ENCODE measurements at regions not wholly inside any gene's neighbourhood (a gene's known extent, or its start where the extent isn't known, plus 50 kb on each side); places are given as distances from the start of the nearest gene placed in this dataset.

DNA sequence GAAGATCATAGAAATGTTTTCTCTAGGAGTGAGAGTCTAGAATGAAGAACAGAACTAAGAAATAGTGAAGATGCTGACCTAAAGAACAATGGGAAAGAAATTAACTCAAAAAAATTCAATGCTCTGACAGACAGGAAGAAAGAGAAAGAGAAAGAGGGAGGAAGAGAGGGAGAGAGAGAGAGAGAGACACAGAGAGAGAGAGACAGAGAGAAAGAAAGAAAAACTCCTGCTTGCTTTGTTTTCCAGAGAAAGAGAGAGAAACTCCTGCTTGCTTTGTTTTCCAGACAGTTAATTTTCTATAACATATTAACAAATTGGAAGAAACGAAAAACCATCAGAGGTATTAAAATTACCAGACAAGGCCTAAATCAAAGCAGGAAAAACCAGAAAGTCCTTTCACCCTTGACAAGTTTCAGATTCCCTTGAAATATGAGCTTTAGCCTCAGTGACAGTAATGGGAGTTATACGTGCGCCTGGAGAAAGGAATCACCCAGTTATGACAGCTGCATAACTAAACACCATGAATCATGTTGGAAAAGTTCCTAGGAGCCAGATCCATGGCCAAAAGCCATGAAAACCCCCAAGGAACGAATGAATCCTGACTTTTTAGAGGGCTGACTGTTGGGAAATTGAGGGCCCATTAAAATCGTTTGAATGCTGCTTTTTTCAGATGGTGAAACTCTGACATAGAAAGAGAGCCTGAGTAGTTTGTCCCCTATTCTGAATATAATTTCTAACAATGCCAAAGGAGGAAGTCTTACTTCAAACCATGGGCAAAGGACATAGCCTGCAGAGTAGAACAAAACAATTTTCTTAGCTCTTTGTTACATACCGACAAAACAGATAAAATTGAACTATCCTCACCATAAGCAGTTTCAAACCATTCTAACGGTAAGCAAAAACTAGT lies 228.6 kb upstream of the CHST9 start:
- no peak for DNase-seq
- Histone ChIP-seq H3K4me3 (ENCODE audit: low read depth, low read length) (no peak overlapping the region), H3K36me3 (ENCODE audit: control insufficient read depth, insufficient read depth, low read length) (no peaks in the 10 kb centered on the region), H3K9me3 (ENCODE audit: control insufficient read depth in 2 of 2, low read length in 2 of 2) (no peaks in the 10 kb centered on the region), H3K4me1 (ENCODE audit: control insufficient read depth, insufficient read depth, low read length, poor library complexity, severe bottlenecking) (no peaks in the 10 kb centered on the region), H3K27ac (ENCODE audit: insufficient read depth, low read length, poor library complexity, severe bottlenecking) (no peak overlapping the region), H3K27me3 (ENCODE audit: control insufficient read depth, insufficient read depth, low read length) (no peaks in the 10 kb centered on the region)
- Mint-ChIP-seq H3K9me3 (peaks cover 3 to 31% (median 6%) of the 10 kb centered on the region in 7 donors), H3K27me3 (no peaks in the 10 kb centered on the region), H3K27ac (no peak overlapping the region), H3K4me1 (no peaks in the 10 kb centered on the region), H3K36me3 (no peaks in the 10 kb centered on the region), H3K4me3 (no peak overlapping the region)
- no peak for ATAC-seq (ENCODE audit: low read depth in 2 of 2)

DNA sequence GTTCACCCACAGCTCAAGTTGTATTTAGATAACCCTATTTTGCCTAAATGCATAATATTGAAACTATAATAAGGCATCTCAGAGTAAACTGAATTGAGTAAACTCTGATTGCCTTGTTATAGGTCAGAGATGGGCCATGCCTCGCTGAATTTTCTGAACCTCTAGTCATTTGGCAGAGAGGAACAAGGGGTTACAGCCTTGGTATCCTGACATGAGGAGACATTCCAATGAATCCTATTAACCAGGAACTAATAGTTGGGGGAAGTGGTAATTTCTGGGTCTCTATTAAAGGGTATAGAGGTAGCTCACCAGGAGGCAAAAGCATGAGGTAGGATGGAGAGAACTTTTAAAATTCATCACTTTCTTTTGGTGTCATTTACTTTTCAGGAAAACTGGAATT lies 227.4 kb upstream of the CHST9 start:
- Mint-ChIP-seq H3K36me3 (no peaks in the 10 kb centered on the region), H3K4me1 (no peaks in the 10 kb centered on the region), H3K4me3 (no peak overlapping the region), H3K27ac (no peak overlapping the region), H3K27me3 (no peaks in the 10 kb centered on the region), H3K9me3 (peaks cover 2 to 31% (median 5%) of the 10 kb centered on the region in 7 donors)
- DNase-seq (no peak), ATAC-seq (ENCODE audit: low read depth in 2 of 2) (no peak)
- no peaks in the 10 kb centered on the region for H3K4me1 ChIP-seq (ENCODE audit: control insufficient read depth, insufficient read depth, low read length, poor library complexity, severe bottlenecking)
- H3K27ac ChIP-seq (ENCODE audit: insufficient read depth, low read length, poor library complexity, severe bottlenecking), result no peak overlapping the region
- H3K9me3 ChIP-seq (ENCODE audit: control insufficient read depth in 2 of 2, low read length in 2 of 2), result no peaks in the 10 kb centered on the region
- H3K4me3 ChIP-seq (ENCODE audit: low read depth, low read length), result no peak overlapping the region
- H3K36me3 ChIP-seq (ENCODE audit: control insufficient read depth, insufficient read depth, low read length), result no peaks in the 10 kb centered on the region
- H3K27me3 ChIP-seq (ENCODE audit: control insufficient read depth, insufficient read depth, low read length), result no peaks in the 10 kb centered on the region

- no peak overlapping the region for H3K27ac ChIP-seq (ENCODE audit: insufficient read depth, low read length, poor library complexity, severe bottlenecking)
These were observed 226.8 kb upstream of the CHST9 start for GRCh38 chr18:27411911-27412310.

DNA sequence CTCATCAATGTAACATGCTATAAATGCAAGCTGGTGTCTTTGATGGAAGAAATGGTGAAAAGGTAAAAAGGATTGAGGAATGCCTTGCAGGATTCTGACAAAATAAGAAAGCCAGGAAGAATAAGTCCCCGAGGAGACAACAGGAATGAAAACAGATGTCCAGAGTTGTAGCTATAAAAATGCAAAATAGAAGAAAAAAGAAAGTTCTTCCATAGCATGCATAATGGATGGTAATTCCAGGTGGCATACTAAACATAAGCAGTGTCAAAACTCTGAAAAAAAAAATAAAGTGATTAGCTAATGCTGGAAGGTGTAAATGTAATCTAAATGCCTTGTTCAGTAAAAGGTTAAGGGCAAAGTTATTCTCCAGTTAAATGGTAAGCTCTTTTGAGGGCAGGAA lies 225.9 kb upstream of the CHST9 start:
- Histone ChIP-seq H3K4me1 (ENCODE audit: control insufficient read depth, insufficient read depth, low read length, poor library complexity, severe bottlenecking) (no peaks in the 10 kb centered on the region), H3K36me3 (ENCODE audit: control insufficient read depth, insufficient read depth, low read length) (no peaks in the 10 kb centered on the region), H3K4me3 (ENCODE audit: low read depth, low read length) (no peak overlapping the region), H3K27me3 (ENCODE audit: control insufficient read depth, insufficient read depth, low read length) (no peaks in the 10 kb centered on the region), H3K27ac (ENCODE audit: insufficient read depth, low read length, poor library complexity, severe bottlenecking) (no peak overlapping the region), H3K9me3 (ENCODE audit: control insufficient read depth in 2 of 2, low read length in 2 of 2) (no peaks in the 10 kb centered on the region)
- ATAC-seq (ENCODE audit: low read depth in 2 of 2) (no peak), DNase-seq (no peak)
- no peaks in the 10 kb centered on the region for H3K36me3 Mint-ChIP-seq
- H3K9me3 Mint-ChIP-seq, result peaks cover 0 to 28% (median 3%) of the 10 kb centered on the region in 7 donors
- H3K27ac Mint-ChIP-seq, result no peak overlapping the region
- no peaks in the 10 kb centered on the region for H3K27me3 Mint-ChIP-seq
- no peaks in the 10 kb centered on the region for H3K4me1 Mint-ChIP-seq
- no peak overlapping the region for H3K4me3 Mint-ChIP-seq

More at GRCh38 chr18:27411911-27412310, 226.8 kb upstream of the CHST9 start:
- no peak overlapping the region for H3K27ac Mint-ChIP-seq
- no peaks in the 10 kb centered on the region for H3K36me3 Mint-ChIP-seq
- no peaks in the 10 kb centered on the region for H3K4me1 ChIP-seq (ENCODE audit: control insufficient read depth, insufficient read depth, low read length, poor library complexity, severe bottlenecking)
- no peak for DNase-seq
- no peaks in the 10 kb centered on the region for H3K27me3 ChIP-seq (ENCODE audit: control insufficient read depth, insufficient read depth, low read length)
- no peak for ATAC-seq (ENCODE audit: low read depth in 2 of 2)
- H3K9me3 ChIP-seq (ENCODE audit: control insufficient read depth in 2 of 2, low read length in 2 of 2), result no peaks in the 10 kb centered on the region
- no peak overlapping the region for H3K4me3 ChIP-seq (ENCODE audit: low read depth, low read length)
- no peak overlapping the region for H3K4me3 Mint-ChIP-seq
- H3K27me3 Mint-ChIP-seq, result no peaks in the 10 kb centered on the region
- H3K4me1 Mint-ChIP-seq, result no peaks in the 10 kb centered on the region
- peaks cover 2 to 31% (median 4%) of the 10 kb centered on the region in 7 donors for H3K9me3 Mint-ChIP-seq
- no peaks in the 10 kb centered on the region for H3K36me3 ChIP-seq (ENCODE audit: control insufficient read depth, insufficient read depth, low read length)

DNA sequence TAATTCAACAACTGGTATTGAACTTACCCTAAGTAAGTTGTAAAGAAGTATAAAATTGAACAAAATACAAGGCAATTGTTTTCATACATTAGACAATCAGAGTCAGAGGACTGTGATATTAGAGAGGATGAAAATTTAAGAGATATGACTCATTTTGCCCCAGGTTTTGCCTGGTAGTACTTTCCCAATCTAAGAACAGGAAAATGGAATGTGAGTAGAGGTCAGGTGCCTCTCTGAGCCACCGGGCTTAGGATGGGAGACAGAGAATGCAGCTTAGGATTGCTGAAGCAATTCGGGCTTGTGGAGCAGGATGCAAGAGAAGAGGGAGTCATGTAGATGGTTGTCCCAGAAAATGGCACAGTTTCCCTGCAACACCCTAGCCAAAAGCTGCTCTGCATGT lies 219.7 kb upstream of the CHST9 start:
- no peak for ATAC-seq (ENCODE audit: low read depth in 2 of 2)
- Mint-ChIP-seq H3K27me3 (no peaks in the 10 kb centered on the region), H3K27ac (no peak overlapping the region), H3K4me3 (no peak overlapping the region), H3K4me1 (no peaks in the 10 kb centered on the region), H3K36me3 (no peaks in the 10 kb centered on the region), H3K9me3 (peaks cover 0 to 16% (median 2%) of the 10 kb centered on the region in 7 donors)
- Histone ChIP-seq H3K4me1 (ENCODE audit: control insufficient read depth, insufficient read depth, low read length, poor library complexity, severe bottlenecking) (no peaks in the 10 kb centered on the region), H3K27me3 (ENCODE audit: control insufficient read depth, insufficient read depth, low read length) (no peaks in the 10 kb centered on the region), H3K36me3 (ENCODE audit: control insufficient read depth, insufficient read depth, low read length) (no peaks in the 10 kb centered on the region), H3K9me3 (ENCODE audit: control insufficient read depth in 2 of 2, low read length in 2 of 2) (peaks cover 0 to 2% of the 10 kb centered on the region in 2 experiments), H3K4me3 (ENCODE audit: low read depth, low read length) (no peak overlapping the region), H3K27ac (ENCODE audit: insufficient read depth, low read length, poor library complexity, severe bottlenecking) (no peak overlapping the region)
- DNase-seq, result no peak

- no peak overlapping the region for H3K4me3 Mint-ChIP-seq
- Histone ChIP-seq H3K4me1 (ENCODE audit: control insufficient read depth, insufficient read depth, low read length, poor library complexity, severe bottlenecking) (no peaks in the 10 kb centered on the region), H3K36me3 (ENCODE audit: control insufficient read depth, insufficient read depth, low read length) (no peaks in the 10 kb centered on the region), H3K4me3 (ENCODE audit: low read depth, low read length) (no peak overlapping the region), H3K27ac (ENCODE audit: insufficient read depth, low read length, poor library complexity, severe bottlenecking) (no peak overlapping the region), H3K9me3 (ENCODE audit: control insufficient read depth in 2 of 2, low read length in 2 of 2) (peaks cover 0 to 4% of the 10 kb centered on the region in 2 experiments), H3K27me3 (ENCODE audit: control insufficient read depth, insufficient read depth, low read length) (no peaks in the 10 kb centered on the region)
- H3K27ac Mint-ChIP-seq, result no peak overlapping the region
- ATAC-seq (ENCODE audit: low read depth in 2 of 2) (no peak), DNase-seq (no peak)
- H3K27me3 Mint-ChIP-seq, result no peaks in the 10 kb centered on the region
- no peaks in the 10 kb centered on the region for H3K36me3 Mint-ChIP-seq
- H3K9me3 Mint-ChIP-seq, result peaks cover 0 to 11% (median 4%) of the 10 kb centered on the region in 7 donors
- no peaks in the 10 kb centered on the region for H3K4me1 Mint-ChIP-seq
These were observed 214.9 kb upstream of the CHST9 start for GRCh38 chr18:27400001-27400400.

DNA sequence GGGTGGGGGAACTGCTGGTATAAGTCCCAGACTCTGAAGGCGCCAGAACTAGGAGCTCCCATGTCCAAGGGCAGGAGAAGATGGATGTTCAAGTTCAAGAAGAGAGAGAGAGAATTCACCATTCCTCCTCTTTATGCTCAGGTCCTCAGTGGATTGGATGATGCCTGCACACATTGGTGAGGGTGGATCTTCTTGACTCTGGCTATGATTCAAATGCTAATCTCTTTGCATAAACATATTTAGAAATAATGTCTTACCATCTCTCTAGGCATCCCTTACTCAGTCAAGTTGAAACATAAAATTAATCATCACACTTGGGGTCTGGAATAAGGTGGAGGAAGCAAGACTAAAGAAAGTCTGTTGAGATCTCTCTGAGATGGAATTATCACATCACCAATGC lies 210.6 kb upstream of the CHST9 start:
- Mint-ChIP-seq H3K9me3 (peaks cover 2 to 11% (median 4%) of the 10 kb centered on the region in 7 donors), H3K27ac (no peak overlapping the region), H3K4me3 (no peak overlapping the region), H3K27me3 (no peaks in the 10 kb centered on the region), H3K4me1 (no peaks in the 10 kb centered on the region), H3K36me3 (no peaks in the 10 kb centered on the region)
- Histone ChIP-seq H3K4me1 (ENCODE audit: control insufficient read depth, insufficient read depth, low read length, poor library complexity, severe bottlenecking) (no peaks in the 10 kb centered on the region), H3K27me3 (ENCODE audit: control insufficient read depth, insufficient read depth, low read length) (no peaks in the 10 kb centered on the region), H3K4me3 (ENCODE audit: low read depth, low read length) (no peak overlapping the region), H3K36me3 (ENCODE audit: control insufficient read depth, insufficient read depth, low read length) (no peaks in the 10 kb centered on the region), H3K27ac (ENCODE audit: insufficient read depth, low read length, poor library complexity, severe bottlenecking) (no peak overlapping the region), H3K9me3 (ENCODE audit: control insufficient read depth in 2 of 2, low read length in 2 of 2) (peaks cover 0 to 5% of the 10 kb centered on the region in 2 experiments)
- ATAC-seq (ENCODE audit: low read depth in 2 of 2), result no peak
- no peak for DNase-seq

- no peaks in the 10 kb centered on the region for H3K36me3 Mint-ChIP-seq
- no peak for ATAC-seq (ENCODE audit: low read depth in 2 of 2)
- H3K4me3 Mint-ChIP-seq, result no peak overlapping the region
These were observed 209.6 kb upstream of the CHST9 start for GRCh38 chr18:27394687-27395086.

More at GRCh38 chr18:27394687-27395086, 209.6 kb upstream of the CHST9 start:
- Histone ChIP-seq H3K27ac (ENCODE audit: insufficient read depth, low read length, poor library complexity, severe bottlenecking) (no peak overlapping the region), H3K4me1 (ENCODE audit: control insufficient read depth, insufficient read depth, low read length, poor library complexity, severe bottlenecking) (no peaks in the 10 kb centered on the region), H3K27me3 (ENCODE audit: control insufficient read depth, insufficient read depth, low read length) (no peaks in the 10 kb centered on the region), H3K36me3 (ENCODE audit: control insufficient read depth, insufficient read depth, low read length) (no peaks in the 10 kb centered on the region), H3K4me3 (ENCODE audit: low read depth, low read length) (no peak overlapping the region), H3K9me3 (ENCODE audit: control insufficient read depth in 2 of 2, low read length in 2 of 2) (peaks cover 0 to 5% of the 10 kb centered on the region in 2 experiments)
- no peak for DNase-seq
- Mint-ChIP-seq H3K4me1 (no peaks in the 10 kb centered on the region), H3K9me3 (peaks cover 2 to 11% (median 5%) of the 10 kb centered on the region in 7 donors), H3K27ac (no peak overlapping the region), H3K27me3 (no peaks in the 10 kb centered on the region)
